GM12872 (cell line): ENCODE measurements at regions not wholly inside any gene's neighbourhood (a gene's known extent, or its start where the extent isn't known, plus 50 kb on each side); places are given as distances from the start of the nearest gene placed in this dataset.

ENCODE experiments used
- TF ChIP-seq, protein P1 (sequence below): IDR thresholded peaks from 3 replicates; pipeline ENCODE4 v1.5.1; 2011; ENCODE audit warnings: low read depth, mild to moderate bottlenecking, low read length, moderate library complexity; ENCODE audit not compliant: insufficient read depth

DNA sequence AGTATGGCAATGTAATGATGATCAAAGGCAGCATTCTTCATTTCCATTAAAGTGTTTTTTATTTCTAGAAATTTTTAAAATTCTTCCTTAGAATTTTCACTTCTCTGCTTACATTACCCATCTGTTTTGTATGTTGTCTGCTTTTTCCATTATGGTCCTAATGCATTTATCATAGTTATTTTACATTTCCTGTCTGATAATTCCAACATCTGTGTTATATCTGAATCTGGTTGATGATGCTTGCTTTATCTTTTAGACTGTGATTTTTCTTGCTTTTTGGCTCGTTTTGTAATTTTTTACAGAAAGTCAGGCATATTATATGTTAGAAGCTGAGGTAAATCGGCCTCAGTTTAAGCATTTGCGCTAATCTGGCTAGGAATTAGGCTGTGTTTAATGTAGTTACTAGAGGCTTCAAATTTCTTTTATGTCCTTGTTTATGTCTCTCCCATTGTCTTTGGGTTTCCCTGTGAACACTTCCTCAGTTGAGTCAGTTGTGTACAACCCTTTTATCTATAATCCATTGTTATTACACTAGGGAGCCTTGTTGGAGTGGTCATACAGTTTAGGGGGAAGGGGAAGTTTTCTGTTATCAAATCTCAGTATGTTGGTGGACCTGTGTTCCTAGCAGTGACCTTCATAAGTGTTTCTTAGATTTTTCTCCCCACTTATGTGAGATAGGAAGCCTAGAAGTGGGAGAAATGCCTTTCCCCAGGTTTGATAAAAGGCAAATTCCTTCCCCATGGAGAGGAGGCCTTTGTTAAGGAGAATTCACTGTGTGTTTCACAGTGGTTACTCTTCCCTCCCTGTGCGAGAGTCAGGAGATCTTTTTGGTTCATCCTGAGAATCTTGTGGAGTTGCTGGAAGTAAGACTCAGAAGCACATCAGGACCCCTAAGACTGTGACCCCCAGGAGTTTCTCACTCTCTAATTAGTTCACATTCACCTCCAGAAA is 437.5 kb downstream of the INSC start:
- TF ChIP-seq, protein P1, sequence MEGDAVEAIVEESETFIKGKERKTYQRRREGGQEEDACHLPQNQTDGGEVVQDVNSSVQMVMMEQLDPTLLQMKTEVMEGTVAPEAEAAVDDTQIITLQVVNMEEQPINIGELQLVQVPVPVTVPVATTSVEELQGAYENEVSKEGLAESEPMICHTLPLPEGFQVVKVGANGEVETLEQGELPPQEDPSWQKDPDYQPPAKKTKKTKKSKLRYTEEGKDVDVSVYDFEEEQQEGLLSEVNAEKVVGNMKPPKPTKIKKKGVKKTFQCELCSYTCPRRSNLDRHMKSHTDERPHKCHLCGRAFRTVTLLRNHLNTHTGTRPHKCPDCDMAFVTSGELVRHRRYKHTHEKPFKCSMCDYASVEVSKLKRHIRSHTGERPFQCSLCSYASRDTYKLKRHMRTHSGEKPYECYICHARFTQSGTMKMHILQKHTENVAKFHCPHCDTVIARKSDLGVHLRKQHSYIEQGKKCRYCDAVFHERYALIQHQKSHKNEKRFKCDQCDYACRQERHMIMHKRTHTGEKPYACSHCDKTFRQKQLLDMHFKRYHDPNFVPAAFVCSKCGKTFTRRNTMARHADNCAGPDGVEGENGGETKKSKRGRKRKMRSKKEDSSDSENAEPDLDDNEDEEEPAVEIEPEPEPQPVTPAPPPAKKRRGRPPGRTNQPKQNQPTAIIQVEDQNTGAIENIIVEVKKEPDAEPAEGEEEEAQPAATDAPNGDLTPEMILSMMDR, result no peak

DNA sequence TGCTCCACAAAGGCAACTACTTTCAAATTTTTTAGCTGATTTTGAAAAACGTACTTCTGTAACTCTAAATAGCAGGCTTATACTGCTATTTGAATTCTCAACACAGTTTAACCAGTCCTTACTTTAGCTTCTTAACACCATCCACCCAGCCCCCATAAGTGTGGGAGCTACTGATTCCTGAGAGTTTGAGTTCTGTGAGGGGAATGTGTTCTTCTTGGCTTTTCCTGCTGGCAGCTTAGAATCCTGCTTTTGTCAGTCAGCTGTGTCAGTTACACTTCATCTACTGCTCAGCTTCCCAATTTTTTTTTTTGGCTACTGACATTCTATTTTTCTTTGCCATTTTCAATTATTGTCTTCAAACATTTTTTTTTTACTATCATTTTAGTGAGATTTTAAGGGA is 440.4 kb downstream of the INSC start:
- TF ChIP-seq, protein P1, result no peak

DNA sequence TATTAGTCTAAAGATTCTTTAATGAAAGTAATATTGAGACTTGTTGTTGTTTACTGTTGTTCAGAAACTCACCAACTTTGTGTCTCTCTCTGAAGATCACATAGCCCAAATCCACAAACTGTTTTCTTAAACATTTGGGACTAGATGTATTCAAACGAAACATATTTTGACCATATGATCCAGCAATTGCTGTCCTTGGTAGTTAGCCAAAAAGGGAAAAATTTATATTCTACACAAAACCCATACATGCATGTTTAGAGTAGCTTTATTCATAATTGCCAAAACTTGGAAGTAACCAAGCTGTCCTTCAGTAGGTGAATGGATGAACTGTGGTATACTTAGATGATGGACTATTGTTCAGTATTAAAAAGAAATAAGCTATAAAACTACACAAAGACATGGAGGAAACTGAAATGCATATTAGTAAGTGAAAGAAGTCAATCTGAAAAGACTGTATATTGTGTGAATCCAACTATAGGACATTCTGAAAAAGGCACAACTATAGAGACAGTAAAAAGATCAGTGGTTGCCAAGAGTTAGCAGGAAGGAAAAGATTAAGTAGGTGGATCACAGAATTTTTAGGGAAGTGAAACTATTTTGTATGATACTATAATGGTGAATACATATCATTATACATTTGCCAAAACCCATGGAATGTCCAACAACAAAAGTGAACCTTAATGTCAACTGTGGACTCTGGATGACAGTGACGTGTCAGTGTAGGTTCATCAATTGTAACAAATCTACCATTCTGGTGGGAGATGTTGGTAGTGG is 442.9 kb downstream of the INSC start:
- TF ChIP-seq, protein P1, result no peak

DNA sequence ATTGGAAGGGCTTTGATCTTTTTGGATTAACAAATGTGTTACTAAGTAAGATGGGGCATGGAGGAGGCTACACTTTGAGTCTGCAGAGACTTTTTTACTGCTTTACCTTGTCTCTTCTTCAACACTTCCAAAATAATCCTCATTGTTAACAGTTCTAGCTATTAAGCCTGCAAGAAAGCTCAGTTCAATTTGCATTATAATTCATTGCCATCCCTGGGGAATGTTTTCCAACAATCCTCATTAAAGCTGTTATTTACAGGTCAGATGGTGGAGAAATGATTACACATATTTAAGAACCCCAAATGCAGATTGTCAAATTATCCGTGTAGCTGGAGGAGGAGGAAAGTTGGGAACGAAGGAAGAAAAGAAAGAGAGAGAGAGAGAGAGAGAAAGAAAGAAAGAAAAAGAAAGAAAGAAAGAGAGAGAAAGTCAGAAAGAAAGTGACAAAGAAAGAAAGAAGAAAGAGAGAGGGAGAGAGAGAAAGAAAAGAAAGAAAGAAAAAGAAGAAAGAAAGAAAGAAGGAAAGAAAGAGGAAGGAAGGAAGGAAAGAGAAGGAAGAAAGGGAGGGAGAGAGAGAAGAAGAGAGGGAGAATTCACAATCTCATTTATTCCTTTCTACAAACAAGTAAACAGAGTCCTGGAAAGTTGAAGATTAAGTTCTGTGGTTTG is 443.9 kb downstream of the INSC start:
- TF ChIP-seq, protein P1, result no peak

DNA sequence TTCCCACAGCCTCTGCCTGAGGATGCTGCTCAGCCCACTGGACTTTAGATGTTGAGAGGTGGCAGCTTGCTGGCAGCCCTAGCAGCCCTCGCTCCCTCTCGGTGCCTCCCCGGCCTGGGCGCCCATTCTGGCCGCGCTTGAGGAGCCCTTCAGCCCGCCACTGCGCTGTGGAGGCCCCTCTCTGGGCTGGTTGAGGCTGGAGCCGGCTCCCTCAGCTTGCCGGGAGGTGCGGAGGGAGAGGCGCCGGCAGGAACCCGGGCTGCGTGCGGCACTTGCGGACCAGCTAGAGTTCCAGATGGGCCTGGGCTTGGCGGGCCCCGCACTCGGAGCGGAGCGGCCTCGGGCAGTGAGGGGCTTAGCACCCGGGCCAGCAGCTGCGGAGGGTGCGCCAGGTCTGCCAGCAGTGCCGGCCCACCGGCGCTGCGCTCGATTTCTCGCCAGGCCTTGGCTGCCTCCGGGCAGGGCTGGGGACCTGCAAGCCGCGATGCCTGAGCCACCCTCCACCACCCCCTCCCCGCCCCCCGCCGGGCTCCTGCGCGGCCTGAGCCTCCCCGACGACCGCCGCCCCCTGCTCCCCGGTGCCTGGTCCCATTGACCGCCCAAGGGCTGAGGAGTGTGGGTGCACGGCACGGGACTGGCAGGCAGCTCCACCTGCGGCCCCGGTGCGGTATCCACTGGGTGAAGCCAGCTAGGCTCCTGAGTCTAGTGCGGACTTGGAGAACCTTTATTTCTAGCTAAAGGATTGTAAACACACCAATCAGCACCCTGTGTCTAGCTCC is 446.2 kb downstream of the INSC start:
- TF ChIP-seq, protein P1, result no peak

DNA sequence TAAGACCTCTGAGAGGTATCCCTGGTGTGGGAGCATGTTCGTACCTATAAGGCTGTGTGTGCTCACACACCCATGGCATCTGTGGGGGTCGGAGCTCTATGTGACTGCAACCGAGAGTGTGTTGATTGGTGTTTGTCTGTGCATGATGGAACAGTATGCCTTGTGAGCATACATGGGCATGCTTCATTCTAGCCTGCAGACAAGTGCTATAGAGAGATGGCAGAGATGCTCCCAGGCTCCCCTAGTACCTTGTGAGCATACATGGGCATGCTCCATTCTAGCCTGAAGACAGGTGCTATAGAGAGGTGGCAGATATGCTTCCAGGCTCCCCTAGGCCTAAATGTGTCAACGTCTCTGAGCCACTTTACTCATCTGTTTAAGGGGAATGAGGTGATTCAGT is 447.5 kb downstream of the INSC start:
- TF ChIP-seq, protein P1, result no peak
